ENCODE measurements at regions not wholly inside any gene's neighbourhood (a gene's known extent, or its start where the extent isn't known, plus 50 kb on each side); places are given as distances from the start of the nearest gene placed in this dataset.

GRCh38 chr2:161088658-161089350 lies 71.4 kb upstream of the TANK start:
- H3K27ac ChIP-seq (ENCODE audit: low read depth in 2 of 2, low read length in 1 of 2): no peak overlapping the region
- H3K4me1 ChIP-seq (ENCODE audit: control insufficient read depth in 1 of 2, insufficient read depth in 2 of 2, low read depth in 1 of 2, low read length in 1 of 2): no peaks in the 10 kb centered on the region
- H3K4me2 ChIP-seq: no peak overlapping the region
- no peak overlapping the region for H2AFZ ChIP-seq (ENCODE audit: low read depth)
- TF ChIP-seq RCOR1 (IDR thresholded peaks at IDR 0.05; ENCODE audit: low read length): no peak
- no peak for TF ChIP-seq NFIC (IDR thresholded peaks at IDR 0.05; ENCODE audit: borderline replicate concordance)
- no peak for TF ChIP-seq USF1 (IDR thresholded peaks at IDR 0.05; ENCODE audit: borderline replicate concordance, low read depth)
- no peak for TF ChIP-seq MAX (IDR thresholded peaks at IDR 0.05; ENCODE audit: low read depth)
- no peak for TF ChIP-seq RFX5 (IDR thresholded peaks at IDR 0.05; ENCODE audit: low read length)
- TF ChIP-seq RAD21 (IDR thresholded peaks at IDR 0.05; ENCODE audit: low read length): no peak
- TF ChIP-seq CTCF (IDR thresholded peaks at IDR 0.05): no peak
- no peak for TF ChIP-seq MXI1 (IDR thresholded peaks at IDR 0.05; ENCODE audit: low read depth, low read length)
- TF ChIP-seq IRF3 (IDR thresholded peaks at IDR 0.05; ENCODE audit: low read depth, low read length): no peak
- no peaks in the 10 kb centered on the region for H3K9me2 ChIP-seq
- ChIA-PET POLR2A (no interaction called here), CTCF (interaction anchor here (2.5 kb wide), 1 partner anchor 25 kb away, joined by 7 read pairs; no protein-coding TSS in a partner anchor)
- no peaks in the 10 kb centered on the region for H3K9me3 ChIP-seq
- H3K79me2 ChIP-seq (ENCODE audit: insufficient read depth): no peaks in the 10 kb centered on the region
- no peak overlapping the region for H3K4me3 ChIP-seq (ENCODE audit: low read depth in 2 of 2, low read length in 1 of 2)
- H3K36me3 ChIP-seq (replicated peaks in 1 of 2; ENCODE audit: control insufficient read depth in 1 of 2, insufficient read depth in 2 of 2, low read length in 1 of 2): no peaks in the 10 kb centered on the region
- no peaks in the 10 kb centered on the region for H3K27me3 ChIP-seq (ENCODE audit: insufficient read depth)
- H3F3A ChIP-seq (replicated peaks; ENCODE audit: insufficient read depth): no peaks in the 10 kb centered on the region
- no peak for DNase-seq
- WGBS (ENCODE audit: low lambda C conversion rate): 93% methylated on average over 4 of the region's 4 CpGs
- no peak overlapping the region for H3K9ac ChIP-seq
- H4K20me1 ChIP-seq (ENCODE audit: insufficient read depth): no peaks in the 10 kb centered on the region

GRCh38 chr2:161090411-161090810 lies 69.8 kb upstream of the TANK start:
- no peak overlapping the region for H3K9ac ChIP-seq
- H3F3A ChIP-seq (replicated peaks; ENCODE audit: insufficient read depth): no peaks in the 10 kb centered on the region
- ChIA-PET CTCF (interaction anchor here (2.5 kb wide), 1 partner anchor 27 kb away, joined by 7 read pairs; no protein-coding TSS in a partner anchor), POLR2A (no interaction called here)
- no peak overlapping the region for H3K27ac ChIP-seq (ENCODE audit: low read depth in 2 of 2, low read length in 1 of 2)
- no peak overlapping the region for H3K4me2 ChIP-seq
- no peaks in the 10 kb centered on the region for H3K4me1 ChIP-seq (ENCODE audit: control insufficient read depth in 1 of 2, insufficient read depth in 2 of 2, low read depth in 1 of 2, low read length in 1 of 2)
- no peak for DNase-seq
- no peaks in the 10 kb centered on the region for H3K79me2 ChIP-seq (ENCODE audit: insufficient read depth)
- no peaks in the 10 kb centered on the region for H3K27me3 ChIP-seq (ENCODE audit: insufficient read depth)
- H3K9me2 ChIP-seq: no peaks in the 10 kb centered on the region
- H3K9me3 ChIP-seq: no peaks in the 10 kb centered on the region
- no peak overlapping the region for H2AFZ ChIP-seq (ENCODE audit: low read depth)
- 81% methylated on average over 5 of the region's 5 CpGs for WGBS (ENCODE audit: low lambda C conversion rate)
- no peaks in the 10 kb centered on the region for H3K36me3 ChIP-seq (replicated peaks in 1 of 2; ENCODE audit: control insufficient read depth in 1 of 2, insufficient read depth in 2 of 2, low read length in 1 of 2)
- H3K4me3 ChIP-seq (ENCODE audit: low read depth in 2 of 2, low read length in 1 of 2): no peak overlapping the region
- no peaks in the 10 kb centered on the region for H4K20me1 ChIP-seq (ENCODE audit: insufficient read depth)
- no peak for TF ChIP-seq TEAD4 (IDR thresholded peaks at IDR 0.05; ENCODE audit: borderline replicate concordance, insufficient read depth)
- no peak for TF ChIP-seq SIN3A (IDR thresholded peaks at IDR 0.05; ENCODE audit: borderline replicate concordance, low read depth, low read length)
- no peak for TF ChIP-seq USF1 (IDR thresholded peaks at IDR 0.05; ENCODE audit: borderline replicate concordance, low read depth)
- no peak for TF ChIP-seq EP300 (IDR thresholded peaks at IDR 0.05; ENCODE audit: borderline replicate concordance in 1 of 2, low read depth in 1 of 2, low read length in 1 of 2)
- no peak for TF ChIP-seq GABPA (IDR thresholded peaks at IDR 0.05; ENCODE audit: low read depth)
- TF ChIP-seq PBX3 (IDR thresholded peaks at IDR 0.05): no peak
- TF ChIP-seq EZH2phosphoT487 (IDR thresholded peaks at IDR 0.05; ENCODE audit: borderline replicate concordance, low read depth): no peak
- no peak for TF ChIP-seq FOSL2 (IDR thresholded peaks at IDR 0.05; ENCODE audit: borderline replicate concordance, low read depth)
- TF ChIP-seq NRF1 (IDR thresholded peaks at IDR 0.05; ENCODE audit: low read depth, low read length): no peak
- no peak for TF ChIP-seq RCOR1 (IDR thresholded peaks at IDR 0.05; ENCODE audit: low read length)

Measured in SK-N-SH (cell line).